H1 (cell line): ENCODE measurements at regions not wholly inside any gene's neighbourhood (a gene's known extent, or its start where the extent isn't known, plus 50 kb on each side); places are given as distances from the start of the nearest gene placed in this dataset.

Experiments
- CTCF ChIA-PET: fragments of 300-600 bp; sonication (Branson Sonifier 250); formaldehyde crosslinking; loops from one replicate; lab custom pipeline; 2021; ENCODE audit not compliant: partially characterized antibody; lab: Charles Lee
- POLR2A ChIA-PET: fragments of 300-600 bp; sonication (Branson Sonifier 250); formaldehyde crosslinking; loops from one replicate; lab custom pipeline; 2021; ENCODE audit warnings: inconsistent platforms; ENCODE audit not compliant: partially characterized antibody; lab: Charles Lee
- DNase-seq, 2 experiments: peaks; one replicate each; pipeline versions ENCODE4 v3.0.0 to v3.0.0-alpha.2; 2010 to 2022; ENCODE audit warnings: low spot score in 2 of 2, low read depth in 1 of 2, mixed read lengths in 1 of 2
- FAIRE-seq: peaks from 2 replicates; lab custom pipeline; 2011; peaks lifted over from hg19 to GRCh38; lab: Jason Lieb, UNC
- H2AFZ ChIP-seq: 2 replicates; pipeline ENCODE4 v1.8.1; 2012; ENCODE audit warnings: low read length, inconsistent platforms
- H2AK5ac ChIP-seq: 2 replicates; pipeline ENCODE4 v1.6.1; 2013; ENCODE audit warnings: low read depth, low read length
- H2BK120ac ChIP-seq: replicated peaks from 2 replicates; pipeline ENCODE3; 2013; ENCODE audit warnings: low read depth, low read length, inconsistent platforms
- H2BK12ac ChIP-seq: 2 replicates; pipeline ENCODE4 v1.6.1; 2013; ENCODE audit warnings: low read depth, low read length
- H2BK15ac ChIP-seq: 2 replicates; pipeline ENCODE4 v1.6.1; 2013; ENCODE audit warnings: low read length
- H2BK20ac ChIP-seq: 2 replicates; pipeline ENCODE4 v1.6.1; 2013; ENCODE audit warnings: low read length
- H2BK5ac ChIP-seq: 2 replicates; pipeline ENCODE4 v1.6.1; 2013; ENCODE audit warnings: low read depth, low read length
- H3K14ac ChIP-seq: 2 replicates; pipeline ENCODE4 v1.6.1; 2013; ENCODE audit warnings: inconsistent platforms; ENCODE audit not compliant: insufficient read length
- H3K18ac ChIP-seq: 2 replicates; pipeline ENCODE4 v1.6.1; 2013; ENCODE audit warnings: low read length; ENCODE audit errors: extremely low read depth
- H3K23ac ChIP-seq: 2 replicates; pipeline ENCODE4 v1.6.1; 2013; ENCODE audit warnings: inconsistent platforms; ENCODE audit not compliant: insufficient read length
- H3K23me2 ChIP-seq: 2 replicates; pipeline ENCODE4 v1.6.1; 2013; ENCODE audit warnings: low read depth, low read length
- H3K27ac ChIP-seq: 2 replicates; pipeline ENCODE4 v1.6.1; 2011; ENCODE audit warnings: low read depth, low read length, inconsistent platforms
- H3K27me3 ChIP-seq, 4 experiments: replicated peaks in 1 of 4; 1 replicate in 1 of 4; 2 replicates in 3 of 4; pipeline versions ENCODE4 v1.6.1 to v1.8.1; 2011 to 2013; ENCODE audit warnings: low read length in 3 of 4, mild to moderate bottlenecking in 3 of 4, inconsistent platforms in 2 of 4, mixed read lengths in 2 of 4, moderate library complexity in 1 of 4; ENCODE audit not compliant: control insufficient read depth in 3 of 4, insufficient read depth in 3 of 4; ENCODE audit errors: extremely low read depth in 1 of 4
- H3K36me3 ChIP-seq, 4 experiments: 2 replicates each; pipeline versions ENCODE4 v1.6.1 to v1.8.1; 2011 to 2013; ENCODE audit warnings: mild to moderate bottlenecking in 4 of 4, low read length in 3 of 4, moderate library complexity in 2 of 4, control low read depth in 1 of 4, inconsistent platforms in 1 of 4; ENCODE audit not compliant: insufficient read depth in 4 of 4, control insufficient read depth in 2 of 4
- H3K4ac ChIP-seq: replicated peaks from 2 replicates; pipeline ENCODE3; 2013; ENCODE audit warnings: low read length, low read depth, mixed read lengths, inconsistent platforms; ENCODE audit not compliant: insufficient read length
- H3K4me1 ChIP-seq, 4 experiments: replicated peaks in 1 of 4; 1 replicate in 1 of 4; 2 replicates in 3 of 4; pipeline versions ENCODE4 v1.6.1 to v1.8.1; 2011 to 2013; ENCODE audit warnings: low read length in 3 of 4, inconsistent platforms in 2 of 4, mixed read lengths in 1 of 4; ENCODE audit not compliant: insufficient read depth in 4 of 4, control insufficient read depth in 3 of 4
- H3K4me2 ChIP-seq, 2 experiments: 2 replicates each; pipeline versions ENCODE4 v1.6.1 to v1.8.1; 2011 to 2013; ENCODE audit warnings: low read depth in 2 of 2, low read length in 2 of 2, control low read depth in 1 of 2, inconsistent platforms in 1 of 2, mild to moderate bottlenecking in 1 of 2; ENCODE audit not compliant: insufficient read depth in 1 of 2
- H3K4me3 ChIP-seq, 4 experiments: fragments of 200-600, 300-600 bp in 1 of 4; sonication (generic), shearing (Covaris generic), sonication (Bioruptor Twin) in 1 of 4; 2 replicates each; pipeline versions ENCODE4 v1.5.1 to v1.8.1; 2011 to 2016; ENCODE audit warnings: low read length in 4 of 4, low read depth in 3 of 4, control low read depth in 2 of 4, inconsistent platforms in 2 of 4, mild to moderate bottlenecking in 2 of 4, mixed read lengths in 1 of 4, moderate library complexity in 1 of 4; ENCODE audit not compliant: insufficient read depth in 2 of 4; ENCODE audit errors: extremely low read depth in 1 of 4
- H3K56ac ChIP-seq: replicated peaks from 2 replicates; pipeline ENCODE3; 2013; ENCODE audit warnings: low read depth, mild to moderate bottlenecking, mixed read lengths, low read length, inconsistent platforms; ENCODE audit not compliant: insufficient read length
- H3K79me1 ChIP-seq: 2 replicates; pipeline ENCODE4 v1.6.1; 2013; ENCODE audit warnings: low read depth, low read length, control low read depth
- H3K79me2 ChIP-seq, 2 experiments: 2 replicates each; pipeline versions ENCODE4 v1.6.1 to v1.8.1; 2012 to 2013; ENCODE audit warnings: low read length in 2 of 2, mild to moderate bottlenecking in 2 of 2, inconsistent platforms in 1 of 2; ENCODE audit not compliant: insufficient read depth in 2 of 2, control insufficient read depth in 1 of 2
- H3K9ac ChIP-seq, 4 experiments: replicated peaks in 1 of 4; 1 replicate in 1 of 4; 2 replicates in 3 of 4; pipeline versions ENCODE4 v1.6.1 to v1.8.1; 2011 to 2013; ENCODE audit warnings: low read depth in 3 of 4, low read length in 3 of 4, control low read depth in 2 of 4, mild to moderate bottlenecking in 2 of 4, moderate library complexity in 2 of 4, inconsistent platforms in 1 of 4; ENCODE audit errors: extremely low read depth in 1 of 4
- H3K9me3 ChIP-seq, 2 experiments: 2 replicates each; pipeline versions ENCODE4 v1.6.1 to v1.8.1; 2012 to 2013; ENCODE audit warnings: mild to moderate bottlenecking in 2 of 2, moderate library complexity in 2 of 2, control low read depth in 1 of 2, inconsistent platforms in 1 of 2, low read depth in 1 of 2, low read length in 1 of 2, mixed read lengths in 1 of 2; ENCODE audit not compliant: insufficient read depth in 2 of 2
- H4K20me1 ChIP-seq, 2 experiments: replicated peaks in 1 of 2; 2 replicates each; pipeline versions ENCODE3 to v1.8.1; 2011 to 2013; ENCODE audit warnings: inconsistent platforms in 2 of 2, low read length in 2 of 2, mild to moderate bottlenecking in 1 of 2; ENCODE audit not compliant: insufficient read depth in 2 of 2, control insufficient read depth in 1 of 2
- H4K5ac ChIP-seq: 2 replicates; pipeline ENCODE4 v1.6.1; 2013; ENCODE audit warnings: low read length, low read depth, mixed read lengths, inconsistent platforms; ENCODE audit not compliant: insufficient read length
- H4K8ac ChIP-seq: 2 replicates; pipeline ENCODE4 v1.8.0; 2013; ENCODE audit warnings: mild to moderate bottlenecking, moderate library complexity, low read length, inconsistent platforms; ENCODE audit not compliant: insufficient read depth; ENCODE audit errors: extremely low read depth
- H4K91ac ChIP-seq: replicated peaks from 2 replicates; pipeline ENCODE3; 2013; ENCODE audit warnings: low read length, mixed read lengths, inconsistent platforms; ENCODE audit not compliant: insufficient read length
- BCL11A ChIP-seq, 2 experiments: IDR thresholded peaks; one replicate each; pipeline ENCODE4 v1.6.1; 2011; ENCODE audit warnings: low read depth in 2 of 2, low read length in 2 of 2, mild to moderate bottlenecking in 2 of 2
- CHD2 ChIP-seq: IDR thresholded peaks from 2 replicates; pipeline ENCODE4 v1.6.1; 2012; ENCODE audit warnings: low read length, improper control_type of control experiment
- CTBP2 ChIP-seq: IDR thresholded peaks from 2 replicates; pipeline ENCODE4 v1.7.0; 2011; ENCODE audit warnings: borderline replicate concordance, mild to moderate bottlenecking, moderate library complexity, mixed read lengths, low read length; ENCODE audit not compliant: insufficient read depth, insufficient read length
- EZH2 ChIP-seq: fragments of 200-600 bp; sonication (generic); IDR thresholded peaks from 2 replicates; pipeline ENCODE4 v1.7.1; 2012; ENCODE audit warnings: low read depth, mild to moderate bottlenecking, moderate library complexity, low read length, inconsistent platforms; ENCODE audit not compliant: severe bottlenecking
- GABPA ChIP-seq: IDR thresholded peaks from 2 replicates; pipeline ENCODE4 v1.6.1; 2011; ENCODE audit warnings: mild to moderate bottlenecking, low read length, moderate library complexity, borderline replicate concordance; ENCODE audit not compliant: insufficient read depth
- KDM5A ChIP-seq: fragments of 200-600 bp; IDR thresholded peaks from 2 replicates; pipeline ENCODE4 v1.7.1; 2012; ENCODE audit warnings: mild to moderate bottlenecking, low read length, inconsistent platforms, mixed read lengths
- NANOG ChIP-seq: IDR thresholded peaks from 2 replicates; pipeline ENCODE4 v1.6.1; 2011; ENCODE audit warnings: low read length, low read depth, mild to moderate bottlenecking, inconsistent platforms; ENCODE audit not compliant: insufficient read depth, poor library complexity, severe bottlenecking
- RXRA ChIP-seq: IDR thresholded peaks from 2 replicates; pipeline ENCODE4 v1.6.1; 2011; ENCODE audit warnings: low read depth, mild to moderate bottlenecking, low read length, moderate library complexity; ENCODE audit not compliant: insufficient read depth
- SRF ChIP-seq: IDR thresholded peaks from 2 replicates; pipeline ENCODE4 v1.6.1; 2011; ENCODE audit warnings: mild to moderate bottlenecking, low read depth, low read length, moderate library complexity
- TBP ChIP-seq: IDR thresholded peaks from 2 replicates; pipeline ENCODE4 v1.6.1; 2011; ENCODE audit warnings: low read depth, low read length, improper control_type of control experiment
- USF2 ChIP-seq: IDR thresholded peaks from 2 replicates; pipeline ENCODE4 v1.6.1; 2011; ENCODE audit warnings: low read length, improper control_type of control experiment
- ZNF274 ChIP-seq: IDR thresholded peaks from 2 replicates; pipeline ENCODE4 v1.7.0; 2012; ENCODE audit warnings: low read length, borderline replicate concordance; ENCODE audit errors: extremely low read depth
- WGBS, 2 experiments: shearing (Covaris generic) in 1 of 2; methylation state at CpG; one replicate each; pipeline versions ENCODE4 v1.1.6 to v1.1.7; 2013 to 2015; ENCODE audit warnings: low lambda C conversion rate in 2 of 2, mixed read lengths in 2 of 2, inconsistent platforms in 1 of 2, low coverage in 1 of 2, missing lambda C conversion rate in 1 of 2; ENCODE audit not compliant: insufficient replicate concordance in 2 of 2, insufficient coverage in 1 of 2, insufficient read length in 1 of 2; ENCODE audit errors: extremely low coverage in 1 of 2, missing lambda C conversion rate in 1 of 2; 5-methylcytosine and 5-hydroxymethylcytosine counted together
- TF ChIP-seq, protein P1 (sequence below): IDR thresholded peaks from 2 replicates; pipeline ENCODE4 v1.6.1; 2012; ENCODE audit warnings: inconsistent platforms

DNA sequence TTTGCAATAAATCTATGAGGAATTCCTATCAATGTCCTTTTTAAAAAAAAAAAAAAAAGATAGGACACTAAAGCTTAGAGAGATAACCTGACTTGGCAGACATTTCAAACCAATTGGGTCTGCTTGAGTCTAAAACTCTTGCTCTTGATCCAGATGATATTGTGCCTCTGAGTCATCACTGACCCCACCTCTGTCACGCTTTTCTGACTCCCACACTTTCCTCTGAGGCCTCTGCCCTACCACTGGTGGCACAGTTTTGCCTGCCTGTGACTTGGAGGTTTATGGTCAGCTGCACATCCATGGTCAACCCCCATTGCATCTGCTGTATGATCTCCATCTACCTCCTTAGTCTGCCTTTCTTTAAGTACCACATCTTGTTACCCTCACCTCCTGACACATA, 328.7 kb downstream of the SPRY2 start:
- Histone ChIP-seq H3K23me2 (no peaks in the 10 kb centered on the region), H4K5ac (no peak overlapping the region), H3K4me3 (no peak overlapping the region), H3K4ac (no peak overlapping the region), H3K4me1 (no peaks in the 10 kb centered on the region), H2AFZ (no peak overlapping the region), H3K14ac (no peak overlapping the region), H3K9ac (no peak overlapping the region), H4K20me1 (no peaks in the 10 kb centered on the region), H2BK120ac (no peak overlapping the region), H2BK15ac (no peak overlapping the region), H4K91ac (no peak overlapping the region), H3K27me3 (no peaks in the 10 kb centered on the region), H3K18ac (no peak overlapping the region), H3K79me2 (no peaks in the 10 kb centered on the region), H3K9me3 (no peaks in the 10 kb centered on the region), H3K4me2 (no peak overlapping the region), H2AK5ac (no peak overlapping the region), H2BK20ac (no peak overlapping the region), H4K8ac (no peak overlapping the region), H2BK5ac (no peak overlapping the region), H3K79me1 (no peaks in the 10 kb centered on the region), H2BK12ac (no peak overlapping the region), H3K56ac (no peak overlapping the region), H3K23ac (no peak overlapping the region), H3K36me3 (no peaks in the 10 kb centered on the region), H3K27ac (no peak overlapping the region)
- FAIRE-seq (no peak), DNase-seq (no peak)
- ChIA-PET CTCF (no interaction called here), POLR2A (no interaction called here)
- 89% methylated on average over 1 of the region's 1 CpG; no CpG with 5 or more reads in 1 of the 2 experiments for WGBS, 2 experiments
- no peak for TF ChIP-seq CTBP2
- TF ChIP-seq NANOG: no peak
- no peak for TF ChIP-seq RXRA
- TF ChIP-seq BCL11A (IDR thresholded peaks at IDR 0.05; ENCODE audit: low read depth in 2 of 2, low read length in 2 of 2): no peak
- TF ChIP-seq TBP: no peak
- TF ChIP-seq ZNF274: no peak
- TF ChIP-seq GABPA: no peak
- TF ChIP-seq EZH2: no peak
- TF ChIP-seq SRF: no peak
- TF ChIP-seq USF2: no peak
- TF ChIP-seq, protein P1, sequence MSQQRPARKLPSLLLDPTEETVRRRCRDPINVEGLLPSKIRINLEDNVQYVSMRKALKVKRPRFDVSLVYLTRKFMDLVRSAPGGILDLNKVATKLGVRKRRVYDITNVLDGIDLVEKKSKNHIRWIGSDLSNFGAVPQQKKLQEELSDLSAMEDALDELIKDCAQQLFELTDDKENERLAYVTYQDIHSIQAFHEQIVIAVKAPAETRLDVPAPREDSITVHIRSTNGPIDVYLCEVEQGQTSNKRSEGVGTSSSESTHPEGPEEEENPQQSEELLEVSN: no peak
- TF ChIP-seq CHD2: no peak
- no peak for TF ChIP-seq KDM5A
